Amygdala (tissue), 56 donors: ENCODE measurements at regions not wholly inside any gene's neighbourhood (a gene's known extent, or its start where the extent isn't known, plus 50 kb on each side); places are given as distances from the start of the nearest gene placed in this dataset.

ENCODE experiments used
- DNase-seq, 56 donors: peaks; one replicate each; lab custom pipeline; 2025; lab: John Stamatoyannopoulos, UW

DNA sequence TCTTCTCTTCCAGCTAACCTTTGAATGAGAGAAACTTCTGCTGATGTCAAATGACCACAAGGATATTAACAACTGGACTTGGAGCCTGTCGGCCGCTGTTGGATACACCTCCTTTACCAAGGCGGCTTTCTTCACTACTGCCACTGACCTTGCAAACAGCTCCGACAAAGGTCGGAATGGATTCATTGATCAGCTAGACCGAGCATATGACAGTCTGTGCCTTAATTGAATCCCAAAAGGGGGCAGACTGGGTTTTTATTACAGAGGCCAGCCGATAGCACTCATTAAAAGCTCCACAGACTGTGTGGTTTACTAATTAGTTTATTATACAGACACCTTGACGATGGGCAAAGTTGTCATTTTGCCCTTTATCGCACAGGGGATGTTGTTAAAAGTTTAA is 394.5 kb downstream of the RERGL start:
- no peak for DNase-seq

DNA sequence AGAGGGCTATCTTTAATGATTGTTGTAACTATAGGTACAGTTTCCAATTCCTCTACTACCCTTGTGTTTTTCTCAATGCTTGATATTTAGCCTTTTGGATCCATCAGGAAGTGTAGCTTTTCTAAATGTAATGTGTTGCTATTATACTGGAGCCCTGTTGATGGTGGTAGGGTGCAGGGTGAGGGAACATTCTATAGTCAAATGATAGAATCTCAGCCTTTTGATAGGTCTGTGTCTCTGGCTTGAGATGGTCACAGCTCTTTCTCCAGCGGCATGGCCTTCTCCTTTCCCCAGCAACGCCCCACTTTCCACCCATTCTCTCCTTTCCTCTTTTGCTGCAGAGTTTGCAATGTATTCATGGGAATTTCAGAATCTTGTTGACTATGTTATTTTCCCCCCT is 398.6 kb downstream of the RERGL start:
- no peak for DNase-seq

DNA sequence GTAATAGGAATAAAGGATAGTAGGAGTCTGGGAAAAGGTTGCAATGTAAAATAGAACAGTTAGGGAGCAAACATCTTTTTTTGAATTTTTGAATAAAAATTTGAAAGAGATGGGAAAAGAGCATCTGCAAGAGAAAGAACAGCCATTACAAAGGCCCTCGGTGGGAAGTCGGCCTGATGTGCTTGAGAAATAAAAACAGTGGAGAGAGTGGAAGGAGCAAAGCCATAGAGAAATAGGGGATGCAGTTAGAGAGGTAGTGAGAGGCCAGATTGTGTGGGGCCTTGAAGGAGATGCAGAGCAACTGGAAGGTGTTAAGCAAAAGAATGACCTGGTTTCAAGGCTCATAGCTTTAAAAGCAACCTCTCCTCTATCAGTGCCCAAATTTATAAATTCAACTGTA is 409.8 kb downstream of the RERGL start:
- DNase-seq, result no peak

DNA sequence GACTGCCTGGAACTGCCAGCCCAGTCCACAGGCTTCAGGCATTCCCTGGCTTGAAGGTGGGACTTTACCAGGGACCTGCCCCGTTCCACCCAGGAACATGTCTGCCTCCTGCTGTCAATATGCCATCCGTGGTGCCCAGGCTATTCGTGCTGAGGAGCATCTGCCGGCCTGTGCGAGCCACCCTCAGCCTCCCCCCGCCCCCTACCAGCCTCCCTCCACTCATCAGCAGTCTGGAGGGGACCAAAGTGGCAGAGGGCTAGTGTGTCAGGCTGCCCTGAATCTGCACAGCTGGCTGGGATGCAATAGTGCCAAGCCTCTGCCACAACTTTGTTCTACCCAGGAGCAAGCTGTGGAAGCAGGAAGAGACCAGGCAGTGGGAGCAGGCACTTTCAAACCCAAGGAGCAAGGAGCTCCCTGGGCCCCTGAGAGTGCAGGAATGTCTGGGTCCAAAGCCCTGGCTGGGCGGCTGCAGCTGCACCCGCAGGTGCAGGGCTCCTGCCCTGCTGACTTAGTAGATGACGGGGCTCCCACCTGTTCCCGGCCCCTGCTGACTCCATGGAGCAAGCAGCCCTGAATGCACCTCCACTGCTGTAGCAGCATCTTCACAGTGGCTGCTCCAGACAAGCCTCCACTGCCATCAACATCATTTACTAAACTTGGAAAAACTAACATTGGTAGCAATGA is 423.2 kb downstream of the RERGL start:
- DNase-seq, result no peak

DNA sequence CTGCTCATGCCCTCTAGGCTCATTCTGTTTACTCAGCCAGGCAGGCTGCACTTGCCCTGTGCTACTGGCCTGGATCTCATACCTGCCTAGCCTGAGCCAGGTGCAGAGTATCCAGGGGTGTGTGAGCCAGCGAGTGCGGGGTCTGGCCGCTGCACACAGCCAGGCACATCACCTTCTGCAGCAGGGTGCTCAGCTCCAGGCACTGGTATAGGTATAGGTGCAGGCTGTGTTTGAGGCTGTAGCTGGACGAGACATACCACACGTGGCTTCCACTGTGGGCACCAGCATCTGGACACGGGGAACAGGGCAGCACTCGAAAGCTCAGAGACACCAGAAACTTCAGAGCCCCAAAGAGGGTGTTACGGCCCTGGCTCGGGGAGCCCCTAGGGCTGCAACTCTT is 424.2 kb downstream of the RERGL start:
- no peak for DNase-seq

DNA sequence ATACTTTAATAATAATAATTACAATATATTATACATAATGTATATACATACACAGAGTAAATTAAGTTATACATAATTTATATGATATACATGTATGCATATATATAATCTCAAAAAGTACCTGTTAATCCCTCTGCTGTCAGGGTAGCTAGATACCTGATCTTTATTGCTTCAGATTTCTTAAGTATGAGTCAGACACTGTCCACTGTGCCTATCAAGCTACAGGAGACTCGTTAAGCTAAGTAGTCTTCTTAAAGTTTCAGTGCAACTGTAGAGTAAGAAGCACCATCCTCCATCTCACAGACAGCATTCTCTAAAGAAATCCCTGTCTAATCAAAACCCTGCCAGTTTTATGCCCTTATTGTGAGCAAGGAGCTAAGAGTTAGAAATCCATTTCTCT is 428.7 kb downstream of the RERGL start:
- no peak for DNase-seq

DNA sequence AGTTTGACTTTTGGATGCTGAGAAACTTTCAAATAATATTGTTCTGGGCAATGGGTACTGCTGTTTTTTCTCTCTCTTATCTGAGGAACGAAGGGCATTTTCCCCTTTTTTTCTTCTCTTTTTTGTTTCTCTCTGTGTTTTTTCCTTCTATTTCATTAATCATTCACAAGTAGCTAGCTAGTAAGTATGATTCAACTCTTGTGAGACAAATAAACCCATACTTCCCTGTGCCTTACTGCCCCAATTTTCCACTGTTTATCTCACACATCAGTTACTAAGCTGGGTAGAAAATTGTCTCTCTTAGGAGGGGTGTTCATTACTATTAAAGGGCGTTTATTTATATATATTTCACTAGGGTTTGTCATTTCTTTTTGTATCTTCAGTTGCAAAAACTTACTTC is 437.6 kb downstream of the RERGL start:
- DNase-seq, result no peak

DNA sequence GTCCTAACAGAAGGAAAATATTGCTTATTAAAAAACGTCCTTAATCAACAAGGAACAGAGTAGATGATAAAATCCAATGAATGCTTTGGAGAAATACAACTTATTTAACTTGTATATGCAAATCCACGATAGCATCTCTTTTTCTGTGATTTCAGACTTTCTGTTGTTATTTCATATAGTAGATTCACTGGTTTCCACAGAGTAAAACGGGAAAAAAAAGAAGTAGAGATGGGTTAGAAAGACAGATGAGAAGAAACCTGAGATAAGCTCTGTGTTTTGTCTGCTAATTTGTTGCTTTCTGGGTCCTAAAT is 447.7 kb downstream of the RERGL start:
- DNase-seq, result no peak

DNA sequence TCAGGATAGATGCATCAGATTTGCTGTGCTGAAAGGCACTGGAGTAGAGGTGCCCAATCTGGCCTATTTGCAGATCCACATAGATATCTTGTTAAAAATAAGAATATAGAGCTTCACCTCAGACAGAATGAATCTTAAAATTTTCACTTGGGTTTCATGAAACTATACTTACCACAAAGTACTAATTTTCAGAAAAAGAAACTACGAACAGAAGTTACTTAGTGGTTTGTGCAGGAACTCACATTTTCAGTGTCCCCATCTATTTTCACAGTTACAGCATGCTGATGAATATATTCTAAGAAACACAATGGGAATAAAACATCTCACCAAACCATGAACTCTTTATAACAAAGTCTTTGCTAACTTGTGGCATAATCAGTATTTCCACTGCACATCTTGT is 449.4 kb downstream of the RERGL start:
- DNase-seq, result no peak

DNA sequence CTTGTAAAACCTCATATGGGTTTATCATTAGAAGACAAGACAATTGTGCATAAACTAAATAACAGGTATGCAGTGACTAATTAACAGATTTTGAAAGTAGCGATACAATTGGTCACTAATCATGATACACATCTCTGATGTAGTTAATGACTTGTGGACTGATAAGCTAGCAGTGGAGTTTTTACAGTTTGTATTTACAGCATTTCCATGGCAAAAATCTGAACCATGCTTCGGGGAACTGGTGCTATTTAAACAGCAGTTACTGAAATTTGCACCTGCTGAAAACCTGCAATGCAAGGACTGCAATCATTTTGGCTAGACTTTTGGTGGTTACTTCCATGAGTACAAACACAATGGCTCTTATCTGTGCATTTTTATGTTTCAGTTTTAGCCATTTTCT is 471.2 kb downstream of the RERGL start:
- DNase-seq, result no peak

DNA sequence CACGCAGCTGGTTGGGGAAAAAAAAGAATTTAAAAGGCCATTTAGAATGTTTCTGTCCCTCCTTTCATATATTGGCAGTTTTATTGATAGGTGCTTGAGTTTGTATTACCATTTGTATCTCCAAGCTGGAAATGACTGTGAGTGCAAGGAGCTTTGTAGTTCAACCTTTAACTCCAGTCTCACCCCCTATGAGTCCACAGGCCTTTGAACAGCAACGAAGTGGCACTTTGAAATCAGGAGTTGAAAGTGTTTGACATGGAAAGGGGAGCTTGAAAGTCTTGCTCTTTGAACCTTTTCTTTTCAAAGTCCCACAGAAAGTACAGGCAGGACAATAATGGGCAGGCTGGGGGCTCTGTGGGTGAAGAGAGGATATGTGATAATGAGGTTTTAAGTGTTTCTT is 480.3 kb downstream of the RERGL start:
- no peak for DNase-seq

DNA sequence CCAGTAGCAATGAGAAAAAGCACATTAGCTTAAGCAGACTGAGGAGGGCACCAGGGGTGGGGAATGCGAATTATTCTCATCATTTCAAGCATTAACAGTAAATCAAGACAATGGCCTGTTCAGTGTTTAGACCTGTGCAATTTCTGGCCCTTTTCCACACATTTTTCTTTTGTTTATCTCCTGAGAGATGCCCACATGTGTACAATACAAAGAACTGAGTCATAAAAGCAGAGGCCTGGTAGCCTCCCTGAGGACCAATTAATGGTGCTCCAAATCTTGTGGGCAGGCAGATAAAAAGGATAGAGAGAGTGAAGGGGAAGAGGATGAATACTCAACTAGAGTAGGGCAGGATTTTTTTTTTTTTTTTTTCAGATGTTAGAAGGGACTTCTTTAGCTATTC is 480.8 kb downstream of the RERGL start:
- no peak for DNase-seq

DNA sequence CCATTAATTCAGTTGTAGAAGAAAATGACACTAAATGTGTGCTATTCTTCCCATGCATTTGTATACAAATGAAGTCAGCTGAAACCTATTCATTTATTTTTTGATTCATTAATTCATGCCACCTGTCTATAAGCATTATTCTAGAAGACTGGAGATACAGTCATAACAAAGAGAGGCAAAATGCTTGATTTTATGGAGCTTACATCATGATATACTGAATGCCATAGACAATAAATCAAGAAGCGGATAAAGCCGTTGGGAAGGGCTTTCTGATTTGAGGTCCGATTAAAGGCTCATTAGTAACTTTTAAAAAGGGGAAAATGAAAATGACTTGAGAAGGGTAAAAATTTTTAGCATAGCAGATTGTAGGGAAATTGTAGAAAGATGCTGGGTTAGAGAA is 494.9 kb downstream of the RERGL start:
- no peak for DNase-seq

DNA sequence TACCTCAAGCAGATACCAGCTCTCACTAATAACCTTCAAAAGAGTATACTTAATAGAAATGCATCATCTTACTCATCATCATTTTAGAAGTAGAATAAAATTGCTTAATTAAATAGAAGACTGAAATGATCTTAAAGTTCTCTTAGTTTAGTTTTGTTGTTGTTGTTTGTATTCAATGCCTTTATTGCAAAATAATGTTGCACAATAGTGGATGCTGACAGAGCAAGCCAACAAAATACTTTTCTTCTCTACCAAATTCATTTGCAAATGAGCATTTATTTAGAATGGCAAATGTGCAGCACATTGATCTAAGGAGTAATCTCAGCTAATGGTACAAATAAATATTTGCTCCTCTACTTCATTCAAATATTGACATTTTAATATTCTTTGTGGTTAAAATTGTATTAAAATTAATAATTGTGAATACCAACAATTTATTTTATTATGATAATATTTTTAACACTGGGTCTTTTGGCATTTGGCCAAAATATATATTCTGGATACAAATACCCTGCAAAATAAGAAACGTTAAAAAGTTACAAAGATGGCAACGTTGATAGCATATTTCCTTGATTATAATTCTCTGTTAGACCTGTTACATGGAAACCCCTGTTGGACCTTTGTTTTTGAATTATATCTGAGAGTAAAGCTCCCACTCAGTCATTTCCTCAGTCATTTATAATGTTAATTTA is 496.1 kb downstream of the RERGL start:
- DNase-seq, result no peak

DNA sequence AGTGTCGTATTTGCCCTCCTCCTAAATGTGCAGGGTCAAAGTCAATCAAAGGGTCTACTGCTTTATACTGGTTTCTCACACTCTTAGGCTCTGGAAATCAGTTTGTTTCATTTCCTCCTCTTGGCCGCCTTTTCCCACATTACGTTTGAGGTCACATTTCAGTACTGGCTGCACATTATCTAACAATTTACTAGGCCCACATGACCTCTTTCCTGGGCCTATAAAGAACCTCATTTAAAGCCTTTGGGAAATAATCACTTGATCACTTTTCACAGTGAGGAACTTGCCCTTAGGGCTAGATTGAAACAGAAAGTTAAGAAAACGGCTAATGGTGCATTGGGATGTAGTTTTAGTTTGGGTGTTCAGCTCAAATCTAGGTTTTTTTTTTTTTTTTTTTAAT is 497.5 kb downstream of the RERGL start:
- DNase-seq, result no peak

DNA sequence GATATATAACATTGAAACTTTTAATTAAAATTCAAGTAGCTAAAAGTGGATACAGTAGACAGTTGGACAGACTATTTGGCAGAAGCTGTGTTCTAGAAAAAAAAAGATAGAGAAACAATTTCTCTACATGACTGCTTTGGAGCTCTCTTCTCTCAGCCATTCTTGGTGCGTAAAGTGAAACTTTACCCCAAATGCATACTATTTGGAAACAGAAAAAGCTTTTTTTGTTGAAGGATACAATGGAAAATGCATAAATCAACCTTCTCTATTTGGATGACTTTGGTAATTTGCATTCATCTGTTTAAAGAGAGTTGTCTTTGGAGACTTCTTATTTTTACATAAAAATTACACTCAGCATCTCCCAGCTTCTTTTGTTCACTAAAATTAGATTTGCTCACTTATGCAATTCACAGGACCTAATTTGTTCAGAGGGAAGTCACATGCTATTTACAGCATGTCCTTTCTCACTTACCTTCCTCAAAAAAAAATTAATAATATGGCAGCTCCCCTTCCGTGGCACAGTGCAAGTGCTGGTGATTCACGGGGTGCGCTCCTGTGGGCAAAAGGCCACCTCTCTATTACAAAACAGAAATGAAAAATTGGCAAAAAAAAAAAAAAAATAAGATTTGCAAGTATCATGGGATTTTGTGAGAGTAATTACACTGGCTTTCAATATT is 498.9 kb downstream of the RERGL start:
- DNase-seq, result no peak

DNA sequence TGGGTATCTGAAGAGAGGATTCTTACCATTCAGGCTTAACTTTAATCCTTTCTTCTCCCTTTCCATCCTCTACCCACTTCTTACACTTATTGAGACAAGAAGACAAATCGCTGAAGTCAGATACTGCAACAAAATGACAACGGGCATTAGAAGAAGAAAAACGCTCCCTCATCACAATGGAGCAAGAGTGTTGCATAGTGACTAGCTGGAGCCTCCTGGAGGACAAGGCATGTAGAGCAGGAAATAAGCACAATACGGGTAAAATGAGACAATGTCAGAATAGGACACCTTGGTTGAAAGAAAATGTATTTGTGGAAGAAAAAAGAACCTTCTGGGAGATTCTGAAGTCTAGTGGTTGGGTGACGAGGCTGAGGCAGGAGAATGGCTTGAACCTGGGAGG is 501.0 kb downstream of the RERGL start:
- DNase-seq, result no peak

DNA sequence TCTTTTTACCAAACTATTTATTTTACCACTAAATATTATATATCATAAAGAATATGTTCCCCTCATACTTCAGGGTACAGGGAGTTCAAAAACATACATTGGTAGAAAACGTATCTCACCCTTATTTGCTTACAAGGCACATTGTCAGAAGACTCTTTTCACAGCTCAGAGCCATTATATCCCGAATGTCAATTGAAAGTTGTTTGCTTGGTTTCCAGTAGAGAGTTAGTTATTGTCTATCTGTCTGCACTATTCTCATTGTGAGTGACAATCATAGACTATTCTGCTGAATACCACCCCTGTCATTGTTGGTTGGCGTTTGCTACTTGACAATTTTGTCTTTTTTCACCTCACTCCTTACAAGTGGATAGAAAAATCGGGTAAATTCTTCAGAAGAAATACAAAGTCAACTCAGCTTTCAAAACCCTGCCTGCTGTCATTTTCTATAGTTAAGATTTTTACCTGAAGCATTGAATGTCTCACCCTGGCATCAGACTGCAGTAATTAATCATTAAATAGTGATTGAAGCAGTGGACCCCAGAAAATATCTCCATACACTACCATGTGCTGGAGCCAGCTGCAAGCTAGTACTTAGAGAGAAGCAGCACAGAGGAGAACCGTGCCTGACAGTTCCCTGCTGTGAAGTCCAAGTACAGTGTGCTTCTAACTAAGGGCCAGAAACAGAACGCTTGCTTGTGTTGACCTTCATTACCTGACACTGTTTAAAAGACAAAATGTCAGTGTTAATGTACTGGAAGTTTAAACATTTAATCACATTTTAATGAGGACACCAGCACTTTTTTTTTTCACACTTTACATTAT is 510.6 kb downstream of the RERGL start:
- DNase-seq, result no peak

DNA sequence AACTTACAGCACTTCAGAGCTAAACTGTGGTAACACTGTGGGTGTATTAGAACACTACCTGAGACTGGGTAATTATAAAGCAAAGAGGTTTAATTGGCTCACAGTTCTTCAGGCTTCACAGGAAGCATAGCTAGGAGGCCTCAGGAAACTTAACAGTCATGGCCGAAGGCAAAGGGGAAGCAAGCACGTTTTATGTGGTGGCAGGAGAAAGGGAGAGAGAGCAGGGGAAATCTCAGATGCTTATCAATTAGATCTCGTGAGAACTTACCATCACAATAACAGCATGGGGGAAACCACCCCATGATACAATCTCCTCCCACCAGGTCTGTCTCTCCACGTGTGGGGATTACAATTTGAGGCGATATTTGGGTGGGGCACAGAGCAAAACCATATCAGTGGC is 512.6 kb downstream of the RERGL start:
- DNase-seq, result no peak

DNA sequence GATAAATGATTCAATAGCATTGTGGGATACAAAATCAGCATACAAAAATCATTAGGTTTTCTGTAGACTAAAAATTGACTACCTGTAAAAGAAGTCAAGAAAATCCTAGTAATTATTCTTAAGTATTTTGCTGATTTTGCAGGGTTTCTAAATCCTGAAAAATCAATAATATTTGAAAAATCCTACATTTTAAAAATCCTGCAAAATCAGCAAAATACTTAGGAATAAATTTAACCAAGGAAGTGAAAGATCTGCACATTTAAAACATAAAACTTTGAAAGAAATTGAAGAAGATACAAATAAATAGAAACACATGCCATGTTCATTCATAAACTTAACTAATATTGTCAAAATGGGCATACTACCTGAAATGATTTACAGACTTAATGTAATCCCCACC is 517.7 kb downstream of the RERGL start:
- DNase-seq, result no peak

DNA sequence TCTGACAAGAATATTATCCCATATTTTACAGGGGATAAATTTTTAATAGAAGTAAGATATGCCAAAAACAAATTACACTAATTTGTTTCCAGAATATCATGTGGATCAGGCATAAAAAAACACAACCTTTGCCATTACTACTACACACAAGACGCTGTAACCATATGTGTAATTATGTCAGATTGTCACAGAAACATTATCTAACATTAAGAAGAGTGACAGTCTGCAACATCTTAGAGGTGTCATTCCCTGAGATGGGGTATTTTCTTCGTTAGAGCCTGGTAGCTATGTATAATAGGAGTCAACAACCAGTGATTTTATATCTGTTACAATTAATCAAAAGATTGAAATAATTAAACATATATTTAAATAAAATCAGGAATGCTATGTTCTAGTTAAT is 518.9 kb downstream of the RERGL start:
- no peak for DNase-seq
